ENCODE measurements at regions not wholly inside any gene's neighbourhood (a gene's known extent, or its start where the extent isn't known, plus 50 kb on each side); places are given as distances from the start of the nearest gene placed in this dataset.

- no peaks in the 10 kb centered on the region; the same call in 1 of the 2 replicates for H3K9me2 ChIP-seq (ENCODE audit: insufficient read depth)
- H3K4me3 ChIP-seq, result no peak overlapping the region
- H3K9me3 Mint-ChIP-seq, result no peaks in the 10 kb centered on the region
- no peaks in the 10 kb centered on the region for H3K27me3 Mint-ChIP-seq (ENCODE audit: insufficient read depth, low read depth, poor library complexity)
- no peak overlapping the region for H3K27ac Mint-ChIP-seq
- H3K4me1 Mint-ChIP-seq, result peaks cover 10% of the 10 kb centered on the region
- no peak overlapping the region for H3K4me2 ChIP-seq
- H3K27me3 ChIP-seq (ENCODE audit: insufficient read depth), result no peaks in the 10 kb centered on the region
- H3K4me3 Mint-ChIP-seq, result no peak overlapping the region
- no peaks in the 10 kb centered on the region for H3K79me2 ChIP-seq (replicated peaks; ENCODE audit: insufficient read depth)
- TF ChIP-seq, protein P1, sequence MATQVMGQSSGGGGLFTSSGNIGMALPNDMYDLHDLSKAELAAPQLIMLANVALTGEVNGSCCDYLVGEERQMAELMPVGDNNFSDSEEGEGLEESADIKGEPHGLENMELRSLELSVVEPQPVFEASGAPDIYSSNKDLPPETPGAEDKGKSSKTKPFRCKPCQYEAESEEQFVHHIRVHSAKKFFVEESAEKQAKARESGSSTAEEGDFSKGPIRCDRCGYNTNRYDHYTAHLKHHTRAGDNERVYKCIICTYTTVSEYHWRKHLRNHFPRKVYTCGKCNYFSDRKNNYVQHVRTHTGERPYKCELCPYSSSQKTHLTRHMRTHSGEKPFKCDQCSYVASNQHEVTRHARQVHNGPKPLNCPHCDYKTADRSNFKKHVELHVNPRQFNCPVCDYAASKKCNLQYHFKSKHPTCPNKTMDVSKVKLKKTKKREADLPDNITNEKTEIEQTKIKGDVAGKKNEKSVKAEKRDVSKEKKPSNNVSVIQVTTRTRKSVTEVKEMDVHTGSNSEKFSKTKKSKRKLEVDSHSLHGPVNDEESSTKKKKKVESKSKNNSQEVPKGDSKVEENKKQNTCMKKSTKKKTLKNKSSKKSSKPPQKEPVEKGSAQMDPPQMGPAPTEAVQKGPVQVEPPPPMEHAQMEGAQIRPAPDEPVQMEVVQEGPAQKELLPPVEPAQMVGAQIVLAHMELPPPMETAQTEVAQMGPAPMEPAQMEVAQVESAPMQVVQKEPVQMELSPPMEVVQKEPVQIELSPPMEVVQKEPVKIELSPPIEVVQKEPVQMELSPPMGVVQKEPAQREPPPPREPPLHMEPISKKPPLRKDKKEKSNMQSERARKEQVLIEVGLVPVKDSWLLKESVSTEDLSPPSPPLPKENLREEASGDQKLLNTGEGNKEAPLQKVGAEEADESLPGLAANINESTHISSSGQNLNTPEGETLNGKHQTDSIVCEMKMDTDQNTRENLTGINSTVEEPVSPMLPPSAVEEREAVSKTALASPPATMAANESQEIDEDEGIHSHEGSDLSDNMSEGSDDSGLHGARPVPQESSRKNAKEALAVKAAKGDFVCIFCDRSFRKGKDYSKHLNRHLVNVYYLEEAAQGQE (IDR thresholded peaks at IDR 0.05; ENCODE audit: unreplicated experiment), result no peak
- ATAC-seq, result no peak
- H2AFZ ChIP-seq, result peak overlapping the region; percentile 40; the same call in 1 of the 2 replicates
- H4K20me1 ChIP-seq (replicated peaks; ENCODE audit: insufficient read depth), result no peaks in the 10 kb centered on the region
- no peak for DNase-seq (ENCODE audit: low spot score)
- no peaks in the 10 kb centered on the region for H3K36me3 ChIP-seq (ENCODE audit: insufficient read depth)
- H3F3A ChIP-seq (replicated peaks; ENCODE audit: low read depth), result no peaks in the 10 kb centered on the region
- H3K36me3 Mint-ChIP-seq (ENCODE audit: low read depth), result no peaks in the 10 kb centered on the region
- H3K4me1 ChIP-seq (ENCODE audit: insufficient read depth), result no peaks in the 10 kb centered on the region; the same call in 1 of the 2 replicates
- H3K27ac ChIP-seq (ENCODE audit: low read depth), result no peak overlapping the region
Observed at GRCh38 chr13:105083992-105084391, 1451.5 kb downstream of the EFNB2 start.

GRCh38 chr13:105074755-105075154, 1460.7 kb downstream of the EFNB2 start:
- no peak for ATAC-seq
- H3K36me3 ChIP-seq (ENCODE audit: insufficient read depth), result no peaks in the 10 kb centered on the region
- TF ChIP-seq ZNF114 (CRISPR knock-in tag; IDR thresholded peaks at IDR 0.05) (no peak), CREB1 (CRISPR knock-in tag; IDR thresholded peaks at IDR 0.05; ENCODE audit: low read depth) (no peak), JUNB (IDR thresholded peaks at IDR 0.05; ENCODE audit: unreplicated experiment) (no peak), POLR2AphosphoS5 (IDR thresholded peaks at IDR 0.05; ENCODE audit: low read depth) (no peak), EZH2phosphoT487 (IDR thresholded peaks at IDR 0.05; ENCODE audit: unreplicated experiment) (no peak), EZH2 (IDR thresholded peaks at IDR 0.05; ENCODE audit: low read depth, unreplicated experiment) (no peak), STAT1 (IDR thresholded peaks at IDR 0.05; ENCODE audit: unreplicated experiment) (no peak)
- TF ChIP-seq, protein P2, sequence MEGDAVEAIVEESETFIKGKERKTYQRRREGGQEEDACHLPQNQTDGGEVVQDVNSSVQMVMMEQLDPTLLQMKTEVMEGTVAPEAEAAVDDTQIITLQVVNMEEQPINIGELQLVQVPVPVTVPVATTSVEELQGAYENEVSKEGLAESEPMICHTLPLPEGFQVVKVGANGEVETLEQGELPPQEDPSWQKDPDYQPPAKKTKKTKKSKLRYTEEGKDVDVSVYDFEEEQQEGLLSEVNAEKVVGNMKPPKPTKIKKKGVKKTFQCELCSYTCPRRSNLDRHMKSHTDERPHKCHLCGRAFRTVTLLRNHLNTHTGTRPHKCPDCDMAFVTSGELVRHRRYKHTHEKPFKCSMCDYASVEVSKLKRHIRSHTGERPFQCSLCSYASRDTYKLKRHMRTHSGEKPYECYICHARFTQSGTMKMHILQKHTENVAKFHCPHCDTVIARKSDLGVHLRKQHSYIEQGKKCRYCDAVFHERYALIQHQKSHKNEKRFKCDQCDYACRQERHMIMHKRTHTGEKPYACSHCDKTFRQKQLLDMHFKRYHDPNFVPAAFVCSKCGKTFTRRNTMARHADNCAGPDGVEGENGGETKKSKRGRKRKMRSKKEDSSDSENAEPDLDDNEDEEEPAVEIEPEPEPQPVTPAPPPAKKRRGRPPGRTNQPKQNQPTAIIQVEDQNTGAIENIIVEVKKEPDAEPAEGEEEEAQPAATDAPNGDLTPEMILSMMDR (conservative IDR thresholded peaks at IDR 0.05; ENCODE audit: low read depth in 2 of 2), result no peak
- TF ChIP-seq, protein P1 (IDR thresholded peaks at IDR 0.05; ENCODE audit: unreplicated experiment), result no peak

More at GRCh38 chr13:105074755-105075154, 1460.7 kb downstream of the EFNB2 start:
- H3K9me3 Mint-ChIP-seq, result no peaks in the 10 kb centered on the region
- no peak for DNase-seq (ENCODE audit: low spot score)
- H3K27ac Mint-ChIP-seq, result no peak overlapping the region
- H3K4me1 ChIP-seq (ENCODE audit: insufficient read depth), result no peaks in the 10 kb centered on the region
- no peak overlapping the region for H2AFZ ChIP-seq
- no peaks in the 10 kb centered on the region for H3K9me2 ChIP-seq (ENCODE audit: insufficient read depth)
- H3K27me3 Mint-ChIP-seq (ENCODE audit: insufficient read depth, low read depth, poor library complexity), result no peaks in the 10 kb centered on the region
- H3K27me3 ChIP-seq (ENCODE audit: insufficient read depth), result no peaks in the 10 kb centered on the region
- no peak overlapping the region for H3K27ac ChIP-seq (ENCODE audit: low read depth)
- H3K4me2 ChIP-seq, result no peak overlapping the region
- no peak overlapping the region for H3K4me3 Mint-ChIP-seq
- no peaks in the 10 kb centered on the region for H3K4me1 Mint-ChIP-seq
- H3K4me3 ChIP-seq, result no peak overlapping the region
- H4K20me1 ChIP-seq (replicated peaks; ENCODE audit: insufficient read depth), result no peaks in the 10 kb centered on the region
- H3F3A ChIP-seq (replicated peaks; ENCODE audit: low read depth), result no peaks in the 10 kb centered on the region
- no peaks in the 10 kb centered on the region for H3K36me3 Mint-ChIP-seq (ENCODE audit: low read depth)
- H3K79me2 ChIP-seq (replicated peaks; ENCODE audit: insufficient read depth), result no peaks in the 10 kb centered on the region

Data from GM23338 (cell line).